ENCODE measurements at regions not wholly inside any gene's neighbourhood (a gene's known extent, or its start where the extent isn't known, plus 50 kb on each side); places are given as distances from the start of the nearest gene placed in this dataset.

GRCh38 chr10:107686095-107686494 is 521.6 kb upstream of the SORCS1 start:
- no peaks in the 10 kb centered on the region for H4K20me1 ChIP-seq (ENCODE audit: insufficient read depth, low read length, poor library complexity, severe bottlenecking)
- H3K9me3 ChIP-seq (ENCODE audit: insufficient read depth, low read depth, low read length) = no peaks in the 10 kb centered on the region
- no peak for TF ChIP-seq CTCF (conservative IDR thresholded peaks at IDR 0.05; ENCODE audit: low read length)
- TF ChIP-seq EZH2phosphoT487 (IDR thresholded peaks at IDR 0.05; ENCODE audit: borderline replicate concordance) = no peak
- no peaks in the 10 kb centered on the region for H3K9me2 ChIP-seq (replicated peaks; ENCODE audit: low read depth, low read length)
- H3K4me3 ChIP-seq (ENCODE audit: low read length, poor library complexity, severe bottlenecking) = no peak overlapping the region
- H3K9ac ChIP-seq (ENCODE audit: low read depth, low read length, poor library complexity, severe bottlenecking) = no peak overlapping the region
- no peaks in the 10 kb centered on the region for H3K27me3 ChIP-seq (ENCODE audit: insufficient read depth, low read length, poor library complexity, severe bottlenecking)
- no peaks in the 10 kb centered on the region for H3K36me3 ChIP-seq (ENCODE audit: insufficient read depth, low read length)
- H3F3A ChIP-seq (ENCODE audit: low read depth) = no peaks in the 10 kb centered on the region
- no peaks in the 10 kb centered on the region for H3K79me2 ChIP-seq (ENCODE audit: insufficient read depth, low read length)
- H3K4me1 ChIP-seq (ENCODE audit: insufficient read depth, low read length, poor library complexity, severe bottlenecking) = no peaks in the 10 kb centered on the region
- no peak overlapping the region for H2AFZ ChIP-seq (ENCODE audit: low read length)
- H3K4me2 ChIP-seq (ENCODE audit: low read depth, low read length, poor library complexity, severe bottlenecking) = no peak overlapping the region

DNA sequence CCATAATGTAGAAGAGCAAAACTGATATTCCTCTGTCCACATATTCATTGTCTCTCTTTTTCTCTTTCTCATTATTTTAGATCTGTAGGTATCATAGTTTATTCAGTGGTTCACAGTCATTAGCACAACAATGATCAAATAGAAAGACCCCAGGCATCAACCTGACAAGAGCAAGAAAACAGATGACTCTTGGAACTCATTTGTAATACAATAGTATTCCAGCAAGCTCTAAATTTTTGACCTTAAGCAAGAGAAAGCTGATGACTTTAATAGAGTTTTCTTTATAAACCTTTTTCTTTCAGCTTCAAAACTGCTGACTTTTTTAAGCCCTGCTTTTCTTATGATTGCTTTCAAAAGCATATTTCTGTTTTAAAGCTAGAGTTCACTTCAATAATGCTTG is 507.5 kb upstream of the SORCS1 start:
- Histone ChIP-seq H3K27me3 (ENCODE audit: insufficient read depth, low read length, poor library complexity, severe bottlenecking) (no peaks in the 10 kb centered on the region), H4K20me1 (ENCODE audit: insufficient read depth, low read length, poor library complexity, severe bottlenecking) (no peaks in the 10 kb centered on the region), H3K36me3 (ENCODE audit: insufficient read depth, low read length) (no peaks in the 10 kb centered on the region), H3K4me1 (ENCODE audit: insufficient read depth, low read length, poor library complexity, severe bottlenecking) (no peaks in the 10 kb centered on the region), H3K9ac (ENCODE audit: low read depth, low read length, poor library complexity, severe bottlenecking) (no peak overlapping the region), H3K4me3 (ENCODE audit: low read length, poor library complexity, severe bottlenecking) (no peak overlapping the region), H3K9me3 (ENCODE audit: insufficient read depth, low read depth, low read length) (no peaks in the 10 kb centered on the region; the same call in 1 of the 2 replicates), H3K9me2 (replicated peaks; ENCODE audit: low read depth, low read length) (no peaks in the 10 kb centered on the region), H3K4me2 (ENCODE audit: low read depth, low read length, poor library complexity, severe bottlenecking) (no peak overlapping the region), H3K79me2 (ENCODE audit: insufficient read depth, low read length) (no peaks in the 10 kb centered on the region), H2AFZ (ENCODE audit: low read length) (no peak overlapping the region), H3F3A (ENCODE audit: low read depth) (no peaks in the 10 kb centered on the region)
- TF ChIP-seq EZH2phosphoT487 (IDR thresholded peaks at IDR 0.05; ENCODE audit: borderline replicate concordance) = no peak
- no peak for TF ChIP-seq CTCF (conservative IDR thresholded peaks at IDR 0.05; ENCODE audit: low read length)

GRCh38 chr10:107666214-107666613 is 501.7 kb upstream of the SORCS1 start:
- Histone ChIP-seq H3K9ac (ENCODE audit: low read depth, low read length, poor library complexity, severe bottlenecking) (no peak overlapping the region), H3K79me2 (ENCODE audit: insufficient read depth, low read length) (no peaks in the 10 kb centered on the region), H3K4me1 (ENCODE audit: insufficient read depth, low read length, poor library complexity, severe bottlenecking) (no peaks in the 10 kb centered on the region), H3K4me2 (ENCODE audit: low read depth, low read length, poor library complexity, severe bottlenecking) (no peak overlapping the region), H3K36me3 (ENCODE audit: insufficient read depth, low read length) (no peaks in the 10 kb centered on the region), H4K20me1 (ENCODE audit: insufficient read depth, low read length, poor library complexity, severe bottlenecking) (no peaks in the 10 kb centered on the region), H2AFZ (ENCODE audit: low read length) (no peak overlapping the region), H3K27me3 (ENCODE audit: insufficient read depth, low read length, poor library complexity, severe bottlenecking) (no peaks in the 10 kb centered on the region), H3K9me3 (ENCODE audit: insufficient read depth, low read depth, low read length) (no peaks in the 10 kb centered on the region), H3K9me2 (replicated peaks; ENCODE audit: low read depth, low read length) (no peaks in the 10 kb centered on the region), H3K4me3 (ENCODE audit: low read length, poor library complexity, severe bottlenecking) (no peak overlapping the region), H3F3A (ENCODE audit: low read depth) (no peaks in the 10 kb centered on the region)
- no peak for TF ChIP-seq EZH2phosphoT487 (IDR thresholded peaks at IDR 0.05; ENCODE audit: borderline replicate concordance)
- no peak for TF ChIP-seq CTCF (conservative IDR thresholded peaks at IDR 0.05; ENCODE audit: low read length)

Data from Loucy (cell line).